Suprapubic skin (tissue), 4 donors: ENCODE measurements at regions not wholly inside any gene's neighbourhood (a gene's known extent, or its start where the extent isn't known, plus 50 kb on each side); places are given as distances from the start of the nearest gene placed in this dataset.

Source experiments
- EP300 ChIP-seq: sonication (generic); formaldehyde crosslinking; IDR thresholded peaks from one replicate; pipeline ENCODE4 v1.6.1; 2017; ENCODE audit warnings: antibody characterized with exemption
- POLR2A ChIP-seq, 2 donors: fragments of 450-650 bp; IDR thresholded peaks; one replicate each; pipeline ENCODE4 v1.6.1; 2017; ENCODE audit warnings: antibody characterized with exemption in 2 of 2, mild to moderate bottlenecking in 2 of 2, moderate library complexity in 2 of 2
- POLR2AphosphoS5 ChIP-seq, 3 donors: sonication (generic); formaldehyde crosslinking; IDR thresholded peaks; one replicate each; pipeline ENCODE4 v1.6.1; 2017; ENCODE audit warnings: antibody characterized with exemption in 3 of 3
- TF ChIP-seq, protein P1 (sequence below), 2 donors: fragments of 200-600 bp in 1 of 2; fragments of 450-650 bp in 1 of 2; sonication (generic) in 1 of 2; IDR thresholded peaks; one replicate each; pipeline ENCODE4 v1.5.1; 2016 to 2019; ENCODE audit warnings: antibody characterized with exemption in 2 of 2, mild to moderate bottlenecking in 1 of 2, moderate library complexity in 1 of 2

DNA sequence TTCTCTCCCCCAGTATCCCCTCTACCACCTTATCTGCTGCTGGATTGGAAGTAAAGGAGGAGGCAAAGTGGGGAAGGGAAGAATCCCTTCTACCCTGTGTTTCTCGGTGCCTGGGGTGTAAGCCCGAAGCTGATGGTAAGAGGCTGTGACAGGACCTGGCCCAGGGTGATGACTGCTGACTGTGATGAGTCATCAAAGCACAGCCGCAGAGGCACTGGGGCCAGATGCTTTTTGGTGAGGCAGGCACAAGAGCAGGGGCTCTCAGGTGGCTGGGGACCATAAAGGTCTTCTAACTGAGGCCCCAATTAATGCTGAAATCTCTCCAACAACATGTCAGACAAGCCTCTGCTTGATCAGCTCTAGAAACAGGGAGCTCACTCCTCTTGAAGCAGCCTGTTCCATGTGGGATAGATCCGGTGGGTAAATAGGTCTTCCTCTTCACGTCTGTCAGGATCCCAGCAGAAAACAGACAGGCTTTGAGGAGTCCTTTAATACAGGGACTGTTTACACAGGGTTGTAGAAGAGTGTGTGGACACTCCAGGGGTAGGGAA, 86.1 kb upstream of the PCBD1 start:
- TF ChIP-seq, protein P1, sequence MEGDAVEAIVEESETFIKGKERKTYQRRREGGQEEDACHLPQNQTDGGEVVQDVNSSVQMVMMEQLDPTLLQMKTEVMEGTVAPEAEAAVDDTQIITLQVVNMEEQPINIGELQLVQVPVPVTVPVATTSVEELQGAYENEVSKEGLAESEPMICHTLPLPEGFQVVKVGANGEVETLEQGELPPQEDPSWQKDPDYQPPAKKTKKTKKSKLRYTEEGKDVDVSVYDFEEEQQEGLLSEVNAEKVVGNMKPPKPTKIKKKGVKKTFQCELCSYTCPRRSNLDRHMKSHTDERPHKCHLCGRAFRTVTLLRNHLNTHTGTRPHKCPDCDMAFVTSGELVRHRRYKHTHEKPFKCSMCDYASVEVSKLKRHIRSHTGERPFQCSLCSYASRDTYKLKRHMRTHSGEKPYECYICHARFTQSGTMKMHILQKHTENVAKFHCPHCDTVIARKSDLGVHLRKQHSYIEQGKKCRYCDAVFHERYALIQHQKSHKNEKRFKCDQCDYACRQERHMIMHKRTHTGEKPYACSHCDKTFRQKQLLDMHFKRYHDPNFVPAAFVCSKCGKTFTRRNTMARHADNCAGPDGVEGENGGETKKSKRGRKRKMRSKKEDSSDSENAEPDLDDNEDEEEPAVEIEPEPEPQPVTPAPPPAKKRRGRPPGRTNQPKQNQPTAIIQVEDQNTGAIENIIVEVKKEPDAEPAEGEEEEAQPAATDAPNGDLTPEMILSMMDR (IDR thresholded peaks at IDR 0.05) = no peak
- TF ChIP-seq POLR2A (IDR thresholded peaks at IDR 0.05) (no peak), POLR2AphosphoS5 (IDR thresholded peaks at IDR 0.05) (no peak), EP300 (no peak)
